ENCODE measurements at regions not wholly inside any gene's neighbourhood (a gene's known extent, or its start where the extent isn't known, plus 50 kb on each side); places are given as distances from the start of the nearest gene placed in this dataset.

- DNase-seq, result no peak
These were observed 56.6 kb upstream of the SCOC start for GRCh38 chr4:140316799-140317198.

GRCh38 chr4:140315970-140316369 lies 57.5 kb upstream of the SCOC start:
- no peak for DNase-seq

DNA sequence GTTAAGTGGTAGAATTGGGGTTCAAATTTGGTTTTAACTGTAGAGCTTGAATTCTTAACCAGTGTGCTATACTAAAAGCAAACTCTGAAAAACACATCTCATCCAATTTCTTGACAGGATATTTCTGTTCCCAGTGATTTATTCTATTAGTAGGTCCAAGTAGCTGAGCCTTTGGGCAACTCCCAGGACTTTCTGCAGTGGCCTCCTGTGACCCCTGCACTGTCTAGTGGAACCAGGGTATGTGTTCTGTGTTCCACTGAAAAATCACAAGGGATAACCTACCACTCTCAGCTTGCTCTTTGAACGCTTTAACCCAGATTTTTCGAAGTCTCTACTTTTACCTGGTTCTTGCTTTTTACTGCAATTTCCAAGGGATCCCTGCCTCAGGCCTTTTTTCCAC lies 58.0 kb upstream of the SCOC start:
- no peak for DNase-seq

GRCh38 chr4:140315019-140315418 lies 58.4 kb upstream of the SCOC start:
- no peak for DNase-seq

- no peak for DNase-seq
These were observed 61.3 kb upstream of the SCOC start for GRCh38 chr4:140312100-140312499.

DNA sequence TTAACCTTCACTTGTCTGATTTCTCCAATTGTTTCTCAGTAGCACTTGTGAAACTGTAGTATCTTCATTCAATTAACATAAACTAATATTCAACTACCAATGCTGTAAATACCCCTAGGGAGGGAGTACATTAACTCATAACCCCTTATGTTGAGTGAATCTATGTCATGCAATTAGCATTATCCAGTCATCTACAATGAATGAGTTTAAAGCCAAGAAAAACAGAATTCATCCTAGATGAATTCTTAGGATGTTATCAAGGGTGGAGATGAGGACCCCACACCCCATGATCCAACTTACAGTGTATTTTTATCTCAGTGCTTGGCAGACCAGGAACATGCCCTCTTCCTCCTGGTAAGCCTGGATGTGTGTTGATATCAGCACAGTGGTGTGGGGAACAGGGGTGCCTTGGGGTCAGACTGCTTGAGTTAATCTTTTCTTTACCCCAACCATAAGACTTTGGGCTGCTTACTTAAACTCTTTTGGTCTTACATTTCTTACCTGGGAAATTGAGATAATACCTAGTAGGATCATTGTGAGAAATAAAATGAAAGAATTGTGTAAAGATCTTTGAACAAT lies 62.1 kb upstream of the SCOC start:
- no peak for DNase-seq

GRCh38 chr4:140309124-140309870 lies 64.1 kb upstream of the SCOC start:
- no peak for DNase-seq

DNA sequence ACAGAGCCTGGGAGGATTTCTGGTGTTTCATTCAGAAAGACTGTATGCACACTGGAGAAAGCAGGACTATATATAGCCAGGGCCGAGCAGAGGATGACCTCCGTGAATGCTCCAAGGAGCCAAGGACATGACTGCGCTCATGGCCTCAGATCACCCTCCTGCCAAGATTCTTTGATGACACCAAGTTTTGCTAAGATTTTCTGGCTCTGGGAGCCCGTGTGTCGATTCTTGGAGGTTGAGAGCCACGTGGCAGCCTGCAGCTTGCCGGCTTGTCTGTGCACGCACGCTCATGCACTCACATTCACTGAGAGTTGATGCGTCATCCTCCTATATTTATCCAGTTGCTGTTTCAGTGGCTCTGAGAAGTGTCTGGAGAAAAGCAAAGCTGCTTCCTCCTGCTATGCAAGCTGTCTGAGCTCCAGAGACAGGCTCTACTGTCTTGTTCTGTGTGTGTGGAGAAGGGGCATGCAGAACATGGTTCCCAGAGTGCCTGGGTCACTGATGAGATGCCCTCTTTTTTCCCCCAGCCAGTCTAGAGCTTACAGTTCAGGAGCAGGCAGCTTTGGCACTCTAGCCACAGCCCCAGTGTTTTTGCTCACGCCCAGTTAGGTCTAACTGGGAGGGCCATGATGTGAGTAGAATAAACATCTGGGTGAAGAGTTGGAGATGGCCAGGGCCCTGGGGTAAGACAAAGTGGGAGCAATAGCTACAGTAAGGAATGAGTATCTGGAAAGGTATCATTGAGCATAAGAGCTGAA lies 64.9 kb upstream of the SCOC start:
- no peak for DNase-seq

GRCh38 chr4:140305053-140305452 lies 68.4 kb upstream of the SCOC start:
- DNase-seq, result no peak

GRCh38 chr4:140304346-140304745 lies 69.1 kb upstream of the SCOC start:
- DNase-seq, result no peak

DNA sequence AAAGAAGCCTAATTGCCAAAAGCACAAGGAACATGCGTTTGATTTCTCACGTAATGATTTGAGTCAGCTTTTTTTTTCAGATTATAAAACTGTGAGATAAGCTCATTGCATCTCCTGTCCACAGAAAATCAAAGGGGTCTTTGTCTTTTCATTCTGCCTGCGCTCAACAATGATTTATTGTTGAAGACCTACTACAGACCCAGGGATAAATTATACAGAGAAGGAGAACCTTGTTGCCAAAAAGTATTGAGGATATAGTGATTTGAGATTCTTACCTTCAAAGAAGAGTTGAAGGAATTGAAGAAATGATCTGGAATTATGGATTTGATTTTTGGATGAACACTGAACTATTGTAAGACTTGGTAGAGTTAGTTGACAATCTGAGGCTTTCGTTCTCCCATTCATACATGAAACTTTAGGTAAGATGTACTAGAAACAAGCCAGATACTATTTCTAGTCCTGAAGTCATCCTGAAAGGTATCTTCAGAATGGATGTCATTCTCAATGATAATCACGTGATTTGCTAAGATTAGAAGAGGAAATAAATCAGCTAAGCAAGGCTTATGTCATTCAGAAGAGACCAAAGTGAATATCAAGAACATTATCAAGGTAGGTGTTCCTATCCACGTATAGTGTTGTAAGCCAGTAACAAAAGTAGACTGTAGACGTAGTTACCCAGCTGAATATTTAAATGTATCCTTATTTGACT lies 71.1 kb upstream of the SCOC start:
- no peak for DNase-seq

DNA sequence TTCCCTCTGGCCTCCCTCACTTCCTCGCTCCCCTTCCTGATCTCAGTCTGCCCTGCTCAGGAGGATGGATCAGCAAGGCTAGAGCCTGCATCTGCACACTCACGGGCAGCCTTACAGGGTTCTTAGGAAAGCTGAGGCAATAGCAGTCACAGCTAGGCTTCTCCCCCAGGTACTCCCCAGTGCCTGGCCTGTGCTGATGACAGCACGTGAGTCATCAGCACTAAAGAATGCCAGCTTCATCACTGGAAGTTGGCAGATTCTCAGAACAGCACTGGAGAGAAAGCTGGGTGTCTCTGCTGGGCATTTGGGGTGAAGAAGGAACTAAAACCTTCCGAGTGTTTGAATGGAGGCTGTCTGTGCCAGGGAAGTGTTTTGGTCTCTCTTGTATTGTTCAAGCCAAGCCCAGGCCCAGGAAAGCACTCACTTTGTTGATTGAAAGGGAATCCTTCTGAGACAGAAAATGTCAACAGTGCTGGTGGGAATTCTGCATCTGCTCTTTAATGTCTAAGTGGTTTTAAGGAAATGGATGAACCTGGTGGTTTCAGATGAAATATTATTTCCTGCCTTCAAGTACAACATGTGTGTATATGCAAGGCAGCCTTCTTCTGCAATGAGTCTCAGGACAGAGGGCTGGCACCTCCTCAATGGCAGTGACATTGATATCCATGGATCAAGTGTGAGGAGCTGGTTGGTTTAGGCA lies 73.0 kb upstream of the SCOC start:
- peak; percentile 3 for DNase-seq

DNA sequence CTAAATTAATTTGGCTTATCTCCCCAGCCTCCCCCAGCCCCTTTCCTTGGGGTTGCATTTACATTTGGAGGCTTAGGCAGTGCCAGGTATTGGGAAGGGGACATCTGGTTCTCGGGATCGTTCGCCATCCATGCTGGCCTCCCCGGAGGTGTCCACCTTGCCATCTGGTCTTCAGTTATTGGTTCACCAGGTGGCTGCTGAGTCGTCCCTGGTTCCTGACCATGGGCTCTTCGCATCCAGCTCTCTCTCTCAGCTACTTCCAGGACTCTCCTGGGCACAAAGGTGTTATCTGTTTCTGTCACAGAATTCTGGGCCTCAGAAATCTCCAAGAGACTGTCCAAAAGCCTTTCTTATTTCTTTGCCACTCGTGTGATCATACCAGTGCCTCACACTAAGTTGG lies 75.4 kb upstream of the SCOC start:
- DNase-seq, result no peak

DNA sequence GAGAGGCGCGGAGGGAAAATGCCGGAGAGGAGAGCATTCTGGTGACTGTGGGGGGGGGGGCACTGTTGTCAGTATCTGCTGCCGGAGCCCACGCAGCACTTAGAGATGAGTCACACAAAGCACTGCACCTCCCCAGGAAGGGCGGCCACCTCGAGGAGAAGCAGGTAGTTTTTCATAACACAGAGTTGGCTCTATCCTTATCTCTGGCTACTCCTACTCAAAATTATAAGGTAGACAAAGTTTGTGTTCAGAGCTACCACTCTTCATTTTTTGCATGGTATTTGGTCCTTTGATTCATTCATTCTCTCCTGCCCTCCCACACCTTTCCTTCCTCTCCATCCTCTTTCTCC lies 76.2 kb upstream of the SCOC start:
- DNase-seq, result no peak

- DNase-seq, result no peak
These were observed 76.9 kb upstream of the SCOC start for GRCh38 chr4:140296335-140297220.

GRCh38 chr4:140293979-140294378 lies 79.5 kb upstream of the SCOC start:
- DNase-seq, result no peak

DNA sequence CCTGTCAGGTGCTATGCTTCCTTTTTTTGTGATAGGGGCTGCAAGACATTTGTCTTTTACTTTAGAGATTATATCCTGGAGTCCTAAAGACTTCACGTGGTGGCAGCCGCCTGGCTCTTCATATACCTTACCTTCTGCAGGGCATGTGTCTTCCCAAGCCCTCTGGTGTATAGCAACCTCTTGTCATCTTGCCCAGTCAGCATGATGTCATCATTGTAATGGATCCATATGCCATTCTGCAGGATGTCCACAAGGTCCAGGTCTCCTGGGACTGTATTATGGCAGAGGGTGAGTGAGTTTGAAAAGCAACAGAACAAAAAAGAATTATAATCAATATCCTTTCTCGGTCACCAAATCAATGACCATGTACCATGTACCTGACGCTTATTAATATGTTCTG lies 82.2 kb upstream of the SCOC start:
- DNase-seq, result no peak

DNA sequence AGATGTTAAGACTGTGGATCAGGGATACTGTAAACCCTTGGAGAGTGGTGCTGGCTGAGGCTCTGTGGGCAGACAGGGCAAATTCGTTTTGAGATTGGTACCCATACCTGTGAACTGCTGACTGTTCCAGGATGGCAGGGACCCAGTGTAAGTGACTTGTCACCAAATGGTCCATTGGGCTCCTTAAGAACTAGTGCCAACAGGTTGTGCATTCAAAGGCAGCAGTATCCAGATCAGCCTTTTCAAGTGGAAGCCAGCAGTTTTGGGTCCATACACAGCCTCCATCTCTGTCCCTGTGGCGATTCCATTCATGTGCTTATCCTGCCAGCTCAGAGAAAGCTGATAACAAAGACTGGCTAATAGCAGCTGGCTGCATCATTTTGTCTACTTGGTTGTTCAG lies 84.0 kb upstream of the SCOC start:
- DNase-seq, result no peak

DNA sequence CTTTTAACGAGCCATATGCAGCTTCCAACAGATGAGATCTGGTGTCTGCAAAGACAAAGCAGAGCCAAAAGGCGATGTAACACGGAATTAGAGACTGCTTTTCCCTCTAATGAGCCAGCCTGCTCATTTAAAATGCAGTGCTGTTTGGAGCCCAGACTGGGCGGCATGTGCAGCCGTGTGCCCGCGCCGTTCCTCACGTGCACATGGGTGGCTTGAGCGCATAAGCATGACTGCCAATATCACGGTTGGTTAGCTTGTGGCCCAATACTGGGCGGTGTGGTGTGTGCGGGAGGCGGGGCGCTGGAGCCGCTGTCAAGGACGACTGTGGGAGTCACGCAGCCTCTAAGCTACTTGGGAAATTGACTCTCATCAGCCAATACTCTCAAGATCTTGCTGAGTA lies 87.0 kb upstream of the SCOC start:
- DNase-seq, result no peak

DNA sequence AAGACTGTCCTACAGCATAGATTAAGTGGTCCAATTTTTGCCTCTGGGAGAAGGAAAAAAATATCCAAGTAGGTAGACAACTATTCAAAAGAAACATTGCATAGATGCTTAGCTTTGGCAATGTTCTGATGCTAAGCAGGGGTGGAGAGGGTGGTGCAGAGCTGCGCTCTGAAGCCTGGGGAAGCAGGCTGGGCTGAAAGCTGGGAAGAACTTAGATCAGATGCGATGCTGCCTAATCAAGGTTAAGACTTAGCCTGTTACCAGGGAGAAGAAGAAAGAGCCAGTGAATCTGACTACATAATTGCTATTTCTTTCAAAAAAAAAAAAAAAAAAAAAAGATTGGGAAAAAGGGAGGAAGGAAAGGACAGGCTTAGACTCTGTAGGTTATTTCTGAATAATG lies 89.0 kb upstream of the SCOC start:
- no peak for DNase-seq

DNA sequence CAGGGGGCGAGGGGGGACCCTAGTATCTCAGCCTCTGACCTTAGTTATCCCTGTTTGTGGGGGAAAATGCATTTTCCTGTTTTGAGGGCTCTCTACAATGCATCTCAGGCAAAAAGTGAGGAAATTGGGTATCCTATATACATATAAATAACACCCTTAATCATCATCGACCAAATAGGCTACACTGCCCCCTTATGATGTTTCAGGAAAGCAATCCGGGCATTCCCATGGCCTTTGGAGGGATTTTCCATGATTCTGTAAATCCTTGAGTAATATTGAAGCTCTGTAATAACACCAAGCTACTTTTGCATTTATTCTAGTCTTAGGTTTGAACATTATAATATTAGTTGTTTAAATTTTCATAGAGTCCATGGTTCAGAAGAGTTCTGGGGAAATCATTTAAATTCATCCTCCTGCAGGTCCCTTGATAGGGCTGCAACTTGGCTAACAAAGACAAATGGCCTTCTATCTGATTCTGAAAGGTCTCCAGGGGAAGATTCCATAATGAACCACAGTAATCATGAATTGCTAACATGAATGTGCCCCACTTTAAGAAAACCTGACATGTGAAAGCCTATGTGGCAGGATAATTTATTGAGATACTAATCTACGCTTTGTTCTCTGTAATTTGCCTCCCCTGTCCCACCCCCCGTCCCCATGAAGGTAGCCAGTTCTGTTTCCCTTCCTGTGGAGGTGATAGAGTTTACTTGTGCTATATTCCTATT lies 91.5 kb upstream of the SCOC start:
- DNase-seq, result no peak

All from CD4-positive, alpha-beta T cell treated with Interferon gamma for 1 hour (primary cell).